Endothelial cell of umbilical vein (primary cell): ENCODE measurements at regions not wholly inside any gene's neighbourhood (a gene's known extent, or its start where the extent isn't known, plus 50 kb on each side); places are given as distances from the start of the nearest gene placed in this dataset.

Source experiments
- EZH2 ChIP-seq: IDR thresholded peaks from 2 replicates; pipeline ENCODE4 v1.6.1; 2012; ENCODE audit warnings: borderline replicate concordance, low read depth, mild to moderate bottlenecking, moderate library complexity, low read length, inconsistent platforms; ENCODE audit not compliant: severe bottlenecking
- POLR2A ChIP-seq: IDR thresholded peaks from 2 replicates; pipeline ENCODE4 v1.6.1; 2012; ENCODE audit warnings: low read depth, mild to moderate bottlenecking, control low read depth, low read length
- TF ChIP-seq, protein P1 (sequence below), 2 donors: IDR thresholded peaks; 1 replicate in 1 of 2; 2 replicates in 1 of 2; pipeline ENCODE4 v1.5.1; 2011; ENCODE audit warnings: low read length in 2 of 2, mild to moderate bottlenecking in 2 of 2, moderate library complexity in 2 of 2, control low read depth in 1 of 2, inconsistent platforms in 1 of 2, low read depth in 1 of 2; ENCODE audit not compliant: insufficient read depth in 1 of 2; ENCODE audit errors: extremely low read depth in 1 of 2

DNA sequence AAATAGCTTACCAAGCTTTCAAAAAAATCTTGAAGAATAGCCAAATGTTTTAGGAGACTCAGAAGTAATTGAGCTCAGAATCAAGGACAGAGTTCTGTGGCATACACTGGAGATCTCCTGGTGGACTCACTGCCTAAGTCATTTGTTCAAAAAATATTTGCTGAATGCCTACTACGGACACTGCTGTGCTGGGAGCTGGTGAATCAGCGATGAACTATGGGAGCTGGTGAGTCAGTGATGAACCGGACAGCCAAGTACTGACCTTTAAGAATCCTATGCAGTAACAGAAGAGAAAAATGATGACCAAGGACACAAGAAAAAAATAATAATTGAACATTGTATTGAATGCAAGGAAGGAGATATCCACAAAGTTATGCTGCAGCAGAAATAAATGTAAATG is 717.9 kb upstream of the CXADR start:
- TF ChIP-seq, protein P1, sequence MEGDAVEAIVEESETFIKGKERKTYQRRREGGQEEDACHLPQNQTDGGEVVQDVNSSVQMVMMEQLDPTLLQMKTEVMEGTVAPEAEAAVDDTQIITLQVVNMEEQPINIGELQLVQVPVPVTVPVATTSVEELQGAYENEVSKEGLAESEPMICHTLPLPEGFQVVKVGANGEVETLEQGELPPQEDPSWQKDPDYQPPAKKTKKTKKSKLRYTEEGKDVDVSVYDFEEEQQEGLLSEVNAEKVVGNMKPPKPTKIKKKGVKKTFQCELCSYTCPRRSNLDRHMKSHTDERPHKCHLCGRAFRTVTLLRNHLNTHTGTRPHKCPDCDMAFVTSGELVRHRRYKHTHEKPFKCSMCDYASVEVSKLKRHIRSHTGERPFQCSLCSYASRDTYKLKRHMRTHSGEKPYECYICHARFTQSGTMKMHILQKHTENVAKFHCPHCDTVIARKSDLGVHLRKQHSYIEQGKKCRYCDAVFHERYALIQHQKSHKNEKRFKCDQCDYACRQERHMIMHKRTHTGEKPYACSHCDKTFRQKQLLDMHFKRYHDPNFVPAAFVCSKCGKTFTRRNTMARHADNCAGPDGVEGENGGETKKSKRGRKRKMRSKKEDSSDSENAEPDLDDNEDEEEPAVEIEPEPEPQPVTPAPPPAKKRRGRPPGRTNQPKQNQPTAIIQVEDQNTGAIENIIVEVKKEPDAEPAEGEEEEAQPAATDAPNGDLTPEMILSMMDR (IDR thresholded peaks at IDR 0.05; ENCODE audit: extremely low read depth in 1 of 2, insufficient read depth in 1 of 2, low read depth in 1 of 2, low read length in 2 of 2): no peak
- TF ChIP-seq POLR2A (no peak), EZH2 (no peak)
